ENCODE measurements at regions not wholly inside any gene's neighbourhood (a gene's known extent, or its start where the extent isn't known, plus 50 kb on each side); places are given as distances from the start of the nearest gene placed in this dataset.
"Not testable (repeated sequence)": the region's sequence is repeated elsewhere in the genome, so short reads cannot be mapped to it uniquely, and the experiment has no call there.

DNA sequence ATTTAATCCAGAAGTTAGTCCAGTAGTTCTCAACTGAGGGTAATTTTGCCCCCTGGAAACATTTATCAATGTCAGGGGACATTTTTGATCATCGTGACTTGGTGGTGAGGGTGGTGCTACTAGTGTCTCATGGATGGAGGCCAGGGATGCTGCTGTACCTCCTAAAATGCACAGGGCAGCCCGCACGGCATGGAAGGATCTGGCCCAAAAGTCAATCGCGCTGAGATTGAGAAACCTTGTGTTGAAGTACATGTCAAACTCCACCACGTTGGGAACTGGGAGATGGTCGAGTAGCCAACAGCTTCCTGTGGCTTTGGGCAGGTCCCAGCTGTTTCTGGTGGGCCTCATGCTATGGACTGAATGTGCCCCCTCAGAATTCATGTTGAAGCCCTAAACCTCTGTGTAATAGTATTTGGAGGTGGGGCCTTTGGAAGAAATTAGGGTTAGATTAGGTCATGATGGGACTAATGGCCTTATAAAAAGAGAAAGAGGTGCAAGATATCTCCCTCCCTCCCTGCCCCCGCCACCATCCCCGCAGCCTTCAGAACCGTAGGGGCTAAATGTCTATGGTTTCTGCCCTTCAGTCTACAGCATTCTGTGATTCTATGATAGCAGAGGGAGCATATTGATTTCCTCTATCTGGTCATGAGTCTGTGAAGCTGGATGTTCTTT lies 259.7 kb downstream of the MYCN start:
- CTCF ChIA-PET: no interaction called here
- Mint-ChIP-seq H3K27me3 (no peaks in the 10 kb centered on the region), H3K9me3 (ENCODE audit: insufficient read depth) (no peaks in the 10 kb centered on the region), H3K4me3 (no peak overlapping the region), H3K27ac (no peak overlapping the region), H3K4me1 (no peaks in the 10 kb centered on the region)
- Histone ChIP-seq H4K20me1 (ENCODE audit: control insufficient read depth, insufficient read depth, low read length, poor library complexity, severe bottlenecking) (no peaks in the 10 kb centered on the region), H2AFZ (ENCODE audit: insufficient read depth, low read depth, low read length, poor library complexity, severe bottlenecking) (no peak overlapping the region), H3K79me2 (ENCODE audit: control insufficient read depth, insufficient read depth, low read length) (no peaks in the 10 kb centered on the region), H3K4me3 (ENCODE audit: control extremely low read depth in 1 of 5, extremely low read depth in 1 of 5, insufficient read depth in 1 of 5, low read depth in 2 of 5, low read length in 4 of 5) (no peak overlapping the region), H3K4me1 (ENCODE audit: control insufficient read depth in 2 of 2, insufficient read depth in 2 of 2, low read length in 2 of 2) (no peaks in the 10 kb centered on the region), H3K9ac (ENCODE audit: low read length) (no peak overlapping the region), H3K4me2 (replicated peaks; ENCODE audit: low read depth, low read length, poor library complexity, severe bottlenecking) (no peak overlapping the region), H3K9me3 (ENCODE audit: control extremely low read depth in 1 of 3, control insufficient read depth in 2 of 3, insufficient read depth in 1 of 3, low read length in 2 of 3) (peaks cover 0 to 11% (median 0%) of the 10 kb centered on the region in 3 donors), H3K36me3 (replicated peaks in 1 of 2; ENCODE audit: control extremely low read depth in 1 of 2, control insufficient read depth in 1 of 2, extremely low read depth in 1 of 2, insufficient read depth in 2 of 2, low read length in 1 of 2) (no peaks in the 10 kb centered on the region), H3K27ac (ENCODE audit: low read length in 2 of 2) (no peak overlapping the region), H3K27me3 (replicated peaks in 1 of 4; ENCODE audit: control extremely low read depth in 1 of 4, control insufficient read depth in 3 of 4, insufficient read depth in 4 of 4, low read length in 3 of 4) (no peaks in the 10 kb centered on the region)
- ATAC-seq (ENCODE audit: low read depth) (no peak), DNase-seq (no peak)
- WGBS (ENCODE audit: insufficient coverage): 90% methylated on average over 7 of the region's 10 CpGs
- POLR2A ChIA-PET: no interaction called here
- TF ChIP-seq, protein P1, sequence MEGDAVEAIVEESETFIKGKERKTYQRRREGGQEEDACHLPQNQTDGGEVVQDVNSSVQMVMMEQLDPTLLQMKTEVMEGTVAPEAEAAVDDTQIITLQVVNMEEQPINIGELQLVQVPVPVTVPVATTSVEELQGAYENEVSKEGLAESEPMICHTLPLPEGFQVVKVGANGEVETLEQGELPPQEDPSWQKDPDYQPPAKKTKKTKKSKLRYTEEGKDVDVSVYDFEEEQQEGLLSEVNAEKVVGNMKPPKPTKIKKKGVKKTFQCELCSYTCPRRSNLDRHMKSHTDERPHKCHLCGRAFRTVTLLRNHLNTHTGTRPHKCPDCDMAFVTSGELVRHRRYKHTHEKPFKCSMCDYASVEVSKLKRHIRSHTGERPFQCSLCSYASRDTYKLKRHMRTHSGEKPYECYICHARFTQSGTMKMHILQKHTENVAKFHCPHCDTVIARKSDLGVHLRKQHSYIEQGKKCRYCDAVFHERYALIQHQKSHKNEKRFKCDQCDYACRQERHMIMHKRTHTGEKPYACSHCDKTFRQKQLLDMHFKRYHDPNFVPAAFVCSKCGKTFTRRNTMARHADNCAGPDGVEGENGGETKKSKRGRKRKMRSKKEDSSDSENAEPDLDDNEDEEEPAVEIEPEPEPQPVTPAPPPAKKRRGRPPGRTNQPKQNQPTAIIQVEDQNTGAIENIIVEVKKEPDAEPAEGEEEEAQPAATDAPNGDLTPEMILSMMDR (IDR thresholded peaks at IDR 0.05): no peak
- TF ChIP-seq EZH2 (IDR thresholded peaks at IDR 0.05; ENCODE audit: borderline replicate concordance, insufficient read depth, low read depth, low read length, poor library complexity, severe bottlenecking): no peak
- intact Hi-C loops (cut with micrococcal nuclease): no loop called here

GRCh38 chr2:16199241-16199640 lies 258.9 kb downstream of the MYCN start:
- intact Hi-C loops (cut with micrococcal nuclease); H3K9me3 Mint-ChIP-seq (ENCODE audit: insufficient read depth); H3K4me1 ChIP-seq (ENCODE audit: control insufficient read depth in 2 of 2, insufficient read depth in 2 of 2, low read length in 2 of 2); H3K4me2 ChIP-seq (replicated peaks; ENCODE audit: low read depth, low read length, poor library complexity, severe bottlenecking); H3K27ac ChIP-seq (ENCODE audit: low read length in 2 of 2); ATAC-seq (ENCODE audit: low read depth); CTCF ChIA-PET; H3K27me3 Mint-ChIP-seq; H3K27me3 ChIP-seq (replicated peaks in 1 of 4; ENCODE audit: control extremely low read depth in 1 of 4, control insufficient read depth in 3 of 4, insufficient read depth in 4 of 4, low read length in 3 of 4); H3K4me3 ChIP-seq (ENCODE audit: control extremely low read depth in 1 of 5, extremely low read depth in 1 of 5, insufficient read depth in 1 of 5, low read depth in 2 of 5, low read length in 4 of 5); H3K9ac ChIP-seq (ENCODE audit: low read length); H2AFZ ChIP-seq (ENCODE audit: insufficient read depth, low read depth, low read length, poor library complexity, severe bottlenecking); DNase-seq; H3K4me3 Mint-ChIP-seq; H3K27ac Mint-ChIP-seq; H3K36me3 ChIP-seq (replicated peaks in 1 of 2; ENCODE audit: control extremely low read depth in 1 of 2, control insufficient read depth in 1 of 2, extremely low read depth in 1 of 2, insufficient read depth in 2 of 2, low read length in 1 of 2); H3K4me1 Mint-ChIP-seq; H3K9me3 ChIP-seq (ENCODE audit: control extremely low read depth in 1 of 3, control insufficient read depth in 2 of 3, insufficient read depth in 1 of 3, low read length in 2 of 3); POLR2A ChIA-PET; H4K20me1 ChIP-seq (ENCODE audit: control insufficient read depth, insufficient read depth, low read length, poor library complexity, severe bottlenecking); H3K79me2 ChIP-seq (ENCODE audit: control insufficient read depth, insufficient read depth, low read length): not testable (repeated sequence)
- WGBS (ENCODE audit: insufficient coverage): 100% methylated on average over 4 of the region's 5 CpGs

Measured in B cell (primary cell).